ENCODE measurements at regions not wholly inside any gene's neighbourhood (a gene's known extent, or its start where the extent isn't known, plus 50 kb on each side); places are given as distances from the start of the nearest gene placed in this dataset.

DNA sequence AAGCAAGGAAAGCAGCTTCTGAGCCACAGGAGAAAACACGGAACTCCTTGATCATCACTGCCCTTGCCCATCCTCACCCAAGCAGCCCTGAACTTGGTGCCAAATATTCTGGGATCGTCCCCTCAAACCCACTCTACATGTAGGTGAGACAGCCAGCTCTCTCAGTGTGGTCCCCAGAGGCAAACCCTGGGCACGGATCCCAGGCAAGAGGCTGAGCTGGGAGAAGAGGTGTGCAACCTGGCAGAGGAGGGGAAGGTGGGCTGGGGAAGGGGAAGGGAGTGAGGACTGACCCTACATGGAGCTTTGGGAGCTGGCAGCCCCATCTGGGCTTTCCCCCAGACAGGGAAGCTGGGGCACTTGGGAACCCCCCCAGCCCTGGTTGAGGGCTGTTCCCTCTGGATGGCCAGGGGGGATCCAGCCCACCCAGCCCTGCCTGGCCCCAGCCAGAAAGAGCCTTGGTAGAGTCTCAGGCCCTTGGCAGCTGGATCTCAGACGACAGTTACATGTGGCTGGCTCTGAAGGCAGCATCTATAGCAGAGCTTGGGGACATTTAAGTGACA, 186.2 kb upstream of the CST7 start:
- TF ChIP-seq, protein P1, sequence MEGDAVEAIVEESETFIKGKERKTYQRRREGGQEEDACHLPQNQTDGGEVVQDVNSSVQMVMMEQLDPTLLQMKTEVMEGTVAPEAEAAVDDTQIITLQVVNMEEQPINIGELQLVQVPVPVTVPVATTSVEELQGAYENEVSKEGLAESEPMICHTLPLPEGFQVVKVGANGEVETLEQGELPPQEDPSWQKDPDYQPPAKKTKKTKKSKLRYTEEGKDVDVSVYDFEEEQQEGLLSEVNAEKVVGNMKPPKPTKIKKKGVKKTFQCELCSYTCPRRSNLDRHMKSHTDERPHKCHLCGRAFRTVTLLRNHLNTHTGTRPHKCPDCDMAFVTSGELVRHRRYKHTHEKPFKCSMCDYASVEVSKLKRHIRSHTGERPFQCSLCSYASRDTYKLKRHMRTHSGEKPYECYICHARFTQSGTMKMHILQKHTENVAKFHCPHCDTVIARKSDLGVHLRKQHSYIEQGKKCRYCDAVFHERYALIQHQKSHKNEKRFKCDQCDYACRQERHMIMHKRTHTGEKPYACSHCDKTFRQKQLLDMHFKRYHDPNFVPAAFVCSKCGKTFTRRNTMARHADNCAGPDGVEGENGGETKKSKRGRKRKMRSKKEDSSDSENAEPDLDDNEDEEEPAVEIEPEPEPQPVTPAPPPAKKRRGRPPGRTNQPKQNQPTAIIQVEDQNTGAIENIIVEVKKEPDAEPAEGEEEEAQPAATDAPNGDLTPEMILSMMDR (conservative IDR thresholded peaks at IDR 0.05): no peak
- TF ChIP-seq ZFX (IDR thresholded peaks at IDR 0.05): no peak

Measured in C4-2B (cell line).